CD14-positive monocyte (primary cell): ENCODE measurements at regions not wholly inside any gene's neighbourhood (a gene's known extent, or its start where the extent isn't known, plus 50 kb on each side); places are given as distances from the start of the nearest gene placed in this dataset.

Experiments
- DNase-seq, 3 donors: peaks; one replicate each; pipeline ENCODE4 v3.0.0-alpha.2; 2011 to 2022
- H2AFZ ChIP-seq: 2 replicates; pipeline ENCODE4 v1.6.0; 2012; ENCODE audit warnings: mild to moderate bottlenecking, low read depth, low read length, inconsistent platforms; ENCODE audit not compliant: insufficient read depth, poor library complexity, severe bottlenecking
- H3K27ac ChIP-seq, 2 donors: 1 replicate in 1 of 2; 2 replicates in 1 of 2; pipeline ENCODE4 v1.5.1; 2012 to 2013; ENCODE audit warnings: low read length in 2 of 2, control low read depth in 1 of 2, inconsistent platforms in 1 of 2, low read depth in 1 of 2, mild to moderate bottlenecking in 1 of 2
- H3K27me3 ChIP-seq, 2 donors: one replicate each; pipeline versions ENCODE4 v1.6.0 to v1.6.1; 2011 to 2013; ENCODE audit warnings: low read length in 2 of 2; ENCODE audit not compliant: control insufficient read depth in 2 of 2, insufficient read depth in 2 of 2
- H3K36me3 ChIP-seq, 2 donors: replicated peaks in 1 of 2; 1 replicate in 1 of 2; 2 replicates in 1 of 2; pipeline versions ENCODE4 v1.5.1 to v1.6.1; 2012 to 2013; ENCODE audit warnings: low read length in 2 of 2, control low read depth in 1 of 2, inconsistent platforms in 1 of 2, mild to moderate bottlenecking in 1 of 2; ENCODE audit not compliant: insufficient read depth in 2 of 2, control insufficient read depth in 1 of 2
- H3K4me1 ChIP-seq, 2 donors: 1 replicate in 1 of 2; 2 replicates in 1 of 2; pipeline versions ENCODE4 v1.5.1 to v1.6.1; 2012 to 2013; ENCODE audit warnings: low read length in 2 of 2, control low read depth in 1 of 2, inconsistent platforms in 1 of 2, mild to moderate bottlenecking in 1 of 2, moderate library complexity in 1 of 2; ENCODE audit not compliant: insufficient read depth in 2 of 2, control insufficient read depth in 1 of 2
- H3K4me2 ChIP-seq: replicated peaks from 2 replicates; pipeline ENCODE3; 2012; ENCODE audit warnings: low read length, moderate library complexity, mild to moderate bottlenecking; ENCODE audit not compliant: poor library complexity, severe bottlenecking; ENCODE audit errors: extremely low read depth
- H3K4me3 ChIP-seq, 3 experiments: fragments of 200-600 bp in 1 of 3; sonication (generic) in 1 of 3; replicated peaks in 1 of 3; 1 replicate in 2 of 3; 2 replicates in 1 of 3; pipeline ENCODE4 v1.5.1; 2011 to 2013; ENCODE audit warnings: low read length in 3 of 3, mild to moderate bottlenecking in 3 of 3, control low read depth in 2 of 3, low read depth in 2 of 3, inconsistent platforms in 1 of 3, moderate library complexity in 1 of 3
- H3K79me2 ChIP-seq: 2 replicates; pipeline ENCODE4 v1.6.0; 2012; ENCODE audit warnings: mild to moderate bottlenecking, control low read depth, inconsistent platforms, low read length, moderate library complexity; ENCODE audit not compliant: insufficient read depth
- H3K9ac ChIP-seq: 2 replicates; pipeline ENCODE4 v1.6.0; 2017; ENCODE audit warnings: low read length, mild to moderate bottlenecking; ENCODE audit not compliant: insufficient read depth, poor library complexity, severe bottlenecking
- H3K9me3 ChIP-seq, 2 donors: replicated peaks in 1 of 2; 1 replicate in 1 of 2; 2 replicates in 1 of 2; pipeline versions ENCODE4 v1.5.1 to v1.6.1; 2012 to 2013; ENCODE audit warnings: low read length in 2 of 2, control low read depth in 1 of 2; ENCODE audit not compliant: control insufficient read depth in 1 of 2, insufficient read depth in 1 of 2
- H4K20me1 ChIP-seq: 2 replicates; pipeline ENCODE4 v1.6.0; 2012; ENCODE audit warnings: mild to moderate bottlenecking, low read length, control low read depth, moderate library complexity; ENCODE audit not compliant: insufficient read depth
- H3K27ac Mint-ChIP-seq, 7 donors: one replicate each; pipeline ENCODE4 v1.8.0; 2020; ENCODE audit warnings: mild to moderate bottlenecking in 7 of 7, mixed read lengths in 7 of 7, moderate library complexity in 6 of 7, inconsistent platforms in 2 of 7
- H3K27me3 Mint-ChIP-seq, 3 donors: one replicate each; pipeline ENCODE4 v1.8.0; 2021 to 2022; ENCODE audit warnings: low read depth in 3 of 3, mild to moderate bottlenecking in 3 of 3, mixed read lengths in 3 of 3, moderate library complexity in 3 of 3, inconsistent platforms in 1 of 3
- H3K36me3 Mint-ChIP-seq, 2 donors: one replicate each; pipeline ENCODE4 v1.8.0; 2020; ENCODE audit warnings: mixed read lengths in 2 of 2, inconsistent platforms in 1 of 2, mild to moderate bottlenecking in 1 of 2
- H3K4me1 Mint-ChIP-seq: one replicate; pipeline ENCODE4 v1.8.0; 2020; ENCODE audit warnings: mild to moderate bottlenecking, mixed read lengths
- H3K4me3 Mint-ChIP-seq, 2 donors: one replicate each; pipeline ENCODE4 v1.8.0; 2020; ENCODE audit warnings: mild to moderate bottlenecking in 2 of 2, mixed read lengths in 2 of 2, moderate library complexity in 1 of 2
- H3K9me3 Mint-ChIP-seq, 7 donors: one replicate each; pipeline ENCODE4 v1.8.0; 2020 to 2022; ENCODE audit warnings: mixed read lengths in 7 of 7, mild to moderate bottlenecking in 6 of 7, moderate library complexity in 6 of 7, inconsistent platforms in 2 of 7
- CTCF ChIP-seq: fragments of 200-600 bp; IDR thresholded peaks from one replicate; pipeline ENCODE4 v1.8.0; 2022; ENCODE audit warnings: antibody characterized with exemption, mild to moderate bottlenecking
- WGBS: methylation state at CpG from one replicate; pipeline ENCODE4 v1.1.5; 2013; ENCODE audit warnings: missing lambda C conversion rate; ENCODE audit not compliant: insufficient coverage; 5-methylcytosine and 5-hydroxymethylcytosine counted together
- intact Hi-C, 2 donors: fragments of 100-400 bp; cut with micrococcal nuclease; formaldehyde crosslinking; loops; one replicate each; pipeline versions ENCODE4 v1.15.0 to v1.15.1; 2023

DNA sequence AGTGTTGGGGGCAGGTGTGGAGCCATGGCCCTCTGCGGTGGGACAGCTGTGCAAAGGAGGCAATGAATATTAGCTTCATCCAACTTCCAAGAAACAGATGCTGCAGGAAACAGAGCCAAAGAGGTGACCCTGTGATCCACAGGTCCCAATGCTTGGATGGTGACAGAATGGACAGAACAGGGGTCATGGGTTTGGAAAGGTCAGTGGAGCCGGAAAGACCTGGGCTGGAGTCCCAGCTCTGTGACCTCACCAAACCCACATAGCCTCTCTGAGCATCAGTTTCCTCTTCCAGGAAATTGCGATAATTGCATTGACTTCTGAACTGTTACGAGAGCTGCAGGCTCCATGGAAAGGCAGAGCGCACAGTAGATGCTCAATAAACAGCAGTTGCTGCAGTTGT, 110.2 kb upstream of the GSC start:
- H3K27me3 Mint-ChIP-seq: peaks cover 0 to 15% (median 6%) of the 10 kb centered on the region in 3 donors
- no peak overlapping the region for H3K4me3 Mint-ChIP-seq
- no peaks in the 10 kb centered on the region for H3K36me3 Mint-ChIP-seq
- no peaks in the 10 kb centered on the region for H3K79me2 ChIP-seq
- H3K27me3 ChIP-seq: no peaks in the 10 kb centered on the region
- H3K4me3 ChIP-seq: no peak overlapping the region
- no peaks in the 10 kb centered on the region for H3K9me3 ChIP-seq
- no peak for TF ChIP-seq CTCF
- H3K4me1 Mint-ChIP-seq: no peaks in the 10 kb centered on the region
- intact Hi-C loops: no loop called here
- no peak overlapping the region for H3K9ac ChIP-seq
- H2AFZ ChIP-seq: no peak overlapping the region
- DNase-seq: no peak
- H3K27ac ChIP-seq: no peak overlapping the region
- peaks cover 0 to 3% (median 2%) of the 10 kb centered on the region in 7 donors for H3K9me3 Mint-ChIP-seq
- no peaks in the 10 kb centered on the region for H3K4me1 ChIP-seq
- no peak overlapping the region for H3K4me2 ChIP-seq
- no peak overlapping the region for H3K27ac Mint-ChIP-seq
- 94% methylated on average over 3 of the region's 5 CpGs for WGBS
- H3K36me3 ChIP-seq: no peaks in the 10 kb centered on the region
- H4K20me1 ChIP-seq: no peaks in the 10 kb centered on the region

GRCh38 chr14:94879537-94879936, 109.6 kb upstream of the GSC start:
- Histone ChIP-seq H2AFZ (no peak overlapping the region), H3K4me3 (no peak overlapping the region), H3K4me1 (no peaks in the 10 kb centered on the region), H4K20me1 (no peaks in the 10 kb centered on the region), H3K27me3 (no peaks in the 10 kb centered on the region), H3K9ac (no peak overlapping the region), H3K4me2 (no peak overlapping the region), H3K27ac (no peak overlapping the region), H3K36me3 (no peaks in the 10 kb centered on the region), H3K9me3 (no peaks in the 10 kb centered on the region), H3K79me2 (no peaks in the 10 kb centered on the region)
- TF ChIP-seq CTCF: no peak
- Mint-ChIP-seq H3K4me1 (no peaks in the 10 kb centered on the region), H3K36me3 (no peaks in the 10 kb centered on the region), H3K27ac (no peak overlapping the region), H3K4me3 (no peak overlapping the region), H3K27me3 (peaks cover 0 to 15% (median 5%) of the 10 kb centered on the region in 3 donors), H3K9me3 (peaks cover 0 to 3% (median 2%) of the 10 kb centered on the region in 7 donors)
- DNase-seq: no peak
- WGBS: 73% methylated on average over 5 of the region's 5 CpGs
- intact Hi-C loops: no loop called here
